ENCODE measurements at regions not wholly inside any gene's neighbourhood (a gene's known extent, or its start where the extent isn't known, plus 50 kb on each side); places are given as distances from the start of the nearest gene placed in this dataset.

DNA sequence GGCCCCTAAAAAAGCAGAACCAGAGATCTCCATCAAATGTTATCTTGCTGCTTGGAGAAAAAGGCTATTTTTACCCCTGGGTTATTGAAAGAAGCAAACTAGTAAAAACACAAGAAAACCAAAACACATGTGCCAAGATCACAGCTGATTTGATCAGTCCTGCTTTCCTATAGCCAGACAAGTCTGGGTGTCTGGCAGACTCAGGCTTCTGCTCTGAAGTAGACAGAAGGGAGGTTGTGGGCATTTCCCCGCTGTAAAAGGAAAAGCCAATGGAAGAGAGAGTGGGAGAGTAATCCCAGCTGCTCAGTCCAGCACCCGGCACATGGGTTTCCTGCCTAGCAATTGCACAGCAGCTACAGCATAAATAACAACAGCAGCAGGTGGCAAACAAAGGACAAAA, 177.9 kb downstream of the PHLDA1 start (continued):
- no peak for TF ChIP-seq REST (IDR thresholded peaks at IDR 0.05)
- no peak for TF ChIP-seq JUND (IDR thresholded peaks at IDR 0.05)
- no peak for TF ChIP-seq GABPA (IDR thresholded peaks at IDR 0.05 in 1 of 2, conservative IDR thresholded peaks at IDR 0.05 in 1 of 2)
- TF ChIP-seq RXRA (IDR thresholded peaks at IDR 0.05): no peak

DNA sequence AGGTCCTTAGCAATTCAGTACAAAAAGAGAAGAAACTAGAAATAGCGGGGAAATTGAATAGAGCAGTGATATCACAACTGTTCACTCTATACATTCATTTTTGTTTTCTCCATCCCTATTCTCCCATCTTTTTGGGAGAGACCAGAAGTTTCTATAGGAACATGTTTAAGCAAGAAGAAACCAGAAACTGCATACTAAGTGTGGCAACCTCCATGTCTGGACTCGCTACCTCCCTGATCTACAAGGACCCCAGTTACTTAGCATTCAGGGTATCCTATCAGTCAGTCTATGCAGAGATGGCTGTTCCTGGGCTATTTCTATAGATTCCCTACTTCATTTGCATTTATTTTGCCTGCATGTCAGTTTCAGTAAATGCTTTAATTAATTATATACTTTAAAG, 178.6 kb downstream of the PHLDA1 start:
- Histone ChIP-seq H3K36me3 (ENCODE audit: control insufficient read depth in 4 of 4, insufficient read depth in 3 of 4, low read depth in 1 of 4, low read length in 3 of 4) (no peaks in the 10 kb centered on the region), H3K4me3 (ENCODE audit: low read depth in 1 of 3, low read length in 3 of 3) (no peak overlapping the region), H3K27me3 (ENCODE audit: control insufficient read depth in 4 of 4, insufficient read depth in 4 of 4, low read length in 3 of 4) (no peaks in the 10 kb centered on the region), H3K4me1 (ENCODE audit: control insufficient read depth in 4 of 4, insufficient read depth in 4 of 4, low read length in 3 of 4) (peaks cover 0 to 2% (median 0%) of the 10 kb centered on the region in 4 donors), H3K9ac (ENCODE audit: low read depth in 1 of 2, low read length in 2 of 2) (no peak overlapping the region), H3K9me3 (ENCODE audit: control insufficient read depth in 4 of 4, low read length in 3 of 4) (no peaks in the 10 kb centered on the region), H3K27ac (ENCODE audit: low read depth in 1 of 2, low read length in 2 of 2) (no peak overlapping the region)
- TF ChIP-seq, protein P1, sequence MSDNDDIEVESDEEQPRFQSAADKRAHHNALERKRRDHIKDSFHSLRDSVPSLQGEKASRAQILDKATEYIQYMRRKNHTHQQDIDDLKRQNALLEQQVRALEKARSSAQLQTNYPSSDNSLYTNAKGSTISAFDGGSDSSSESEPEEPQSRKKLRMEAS (IDR thresholded peaks at IDR 0.05): no peak
- TF ChIP-seq YY1 (IDR thresholded peaks at IDR 0.05): no peak
- DNase-seq (ENCODE audit: low spot score): no peak
- 72% methylated on average over 2 of the region's 2 CpGs for WGBS

DNA sequence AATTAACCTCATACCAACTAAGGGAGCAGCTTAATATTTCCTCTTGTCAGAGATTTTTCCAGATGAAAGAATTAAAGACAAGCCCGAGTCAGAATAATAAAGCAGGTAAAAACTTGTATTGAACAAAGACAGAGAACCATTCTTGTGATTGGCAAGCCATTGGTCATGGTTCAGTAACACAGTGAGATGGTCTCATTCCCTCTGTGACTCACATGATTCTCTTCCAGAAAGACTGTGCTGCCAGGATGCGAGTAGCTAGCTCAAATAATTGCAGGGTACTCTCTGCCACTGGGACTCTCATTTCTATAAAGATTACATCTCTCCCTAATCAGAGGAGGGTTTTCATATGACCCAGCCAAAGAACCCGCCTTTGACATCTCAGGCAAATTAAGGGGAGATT, 179.4 kb downstream of the PHLDA1 start:
- H3K27ac ChIP-seq (ENCODE audit: low read depth in 1 of 2, low read length in 2 of 2): no peak overlapping the region
- H3K4me3 ChIP-seq (ENCODE audit: low read depth in 1 of 3, low read length in 3 of 3): no peak overlapping the region
- H3K36me3 ChIP-seq (ENCODE audit: control insufficient read depth in 4 of 4, insufficient read depth in 3 of 4, low read depth in 1 of 4, low read length in 3 of 4): no peaks in the 10 kb centered on the region
- TF ChIP-seq REST (IDR thresholded peaks at IDR 0.05): no peak
- no peak for TF ChIP-seq FOXA1 (IDR thresholded peaks at IDR 0.05)
- TF ChIP-seq HNF4A (conservative IDR thresholded peaks at IDR 0.05): no peak
- no peak for TF ChIP-seq RAD21 (IDR thresholded peaks at IDR 0.05)
- no peak for TF ChIP-seq RXRA (IDR thresholded peaks at IDR 0.05)
- TF ChIP-seq SP1 (IDR thresholded peaks at IDR 0.05): no peak
- TF ChIP-seq ATF3 (IDR thresholded peaks at IDR 0.05): no peak
- TF ChIP-seq YY1 (IDR thresholded peaks at IDR 0.05): no peak
- TF ChIP-seq HNF4G (IDR thresholded peaks at IDR 0.05): no peak
- TF ChIP-seq TAF1 (conservative IDR thresholded peaks at IDR 0.05): no peak
- TF ChIP-seq GABPA (IDR thresholded peaks at IDR 0.05 in 1 of 2, conservative IDR thresholded peaks at IDR 0.05 in 1 of 2): no peak
- no peaks in the 10 kb centered on the region for H3K9me3 ChIP-seq (ENCODE audit: control insufficient read depth in 4 of 4, low read length in 3 of 4)
- no peak overlapping the region for H3K9ac ChIP-seq (ENCODE audit: low read depth in 1 of 2, low read length in 2 of 2)
- no peaks in the 10 kb centered on the region for H3K27me3 ChIP-seq (ENCODE audit: control insufficient read depth in 4 of 4, insufficient read depth in 4 of 4, low read length in 3 of 4)
- DNase-seq (ENCODE audit: low spot score): no peak
- H3K4me1 ChIP-seq (ENCODE audit: control insufficient read depth in 4 of 4, insufficient read depth in 4 of 4, low read length in 3 of 4): peaks cover 0 to 2% (median 0%) of the 10 kb centered on the region in 4 donors
- WGBS: 89% methylated on average over 3 of the region's 3 CpGs

All from liver (tissue), 7 donors.